ENCODE measurements at regions not wholly inside any gene's neighbourhood (a gene's known extent, or its start where the extent isn't known, plus 50 kb on each side); places are given as distances from the start of the nearest gene placed in this dataset.
A peak's percentile ranks its signal among the peaks of the same experiment; 100 is the strongest.

- DNase-seq (ENCODE audit: low read depth): no peak
- FAIRE-seq: no peak
- Histone ChIP-seq H3K27me3 (ENCODE audit: control insufficient read depth, insufficient read depth, low read length) (no peaks in the 10 kb centered on the region), H3K4me3 (ENCODE audit: low read depth, low read length) (no peak overlapping the region), H3K36me3 (ENCODE audit: control insufficient read depth, insufficient read depth, low read length) (no peaks in the 10 kb centered on the region)
- no peak for TF ChIP-seq CTCF (IDR thresholded peaks at IDR 0.05; ENCODE audit: insufficient read depth, low read length, severe bottlenecking)
Measured at GRCh38 chr16:76906552-76906951, 284.4 kb upstream of the MON1B start.

- Histone ChIP-seq H3K4me3 (ENCODE audit: low read depth, low read length) (no peak overlapping the region), H3K36me3 (ENCODE audit: control insufficient read depth, insufficient read depth, low read length) (no peaks in the 10 kb centered on the region), H3K27me3 (ENCODE audit: control insufficient read depth, insufficient read depth, low read length) (no peaks in the 10 kb centered on the region)
- DNase-seq (ENCODE audit: low read depth) (peak; percentile 50), FAIRE-seq (no peak)
- no peak for TF ChIP-seq CTCF (IDR thresholded peaks at IDR 0.05; ENCODE audit: insufficient read depth, low read length, severe bottlenecking)
Measured at GRCh38 chr16:76910931-76911330, 280.1 kb upstream of the MON1B start.

- H3K4me3 ChIP-seq (ENCODE audit: low read depth, low read length): no peak overlapping the region
- no peaks in the 10 kb centered on the region for H3K36me3 ChIP-seq (ENCODE audit: control insufficient read depth, insufficient read depth, low read length)
- DNase-seq (ENCODE audit: low read depth) (no peak), FAIRE-seq (no peak)
- no peaks in the 10 kb centered on the region for H3K27me3 ChIP-seq (ENCODE audit: control insufficient read depth, insufficient read depth, low read length)
- TF ChIP-seq CTCF (IDR thresholded peaks at IDR 0.05; ENCODE audit: insufficient read depth, low read length, severe bottlenecking): no peak
Measured at GRCh38 chr16:76913046-76913445, 277.9 kb upstream of the MON1B start.

GRCh38 chr16:76926042-76926441 is 264.9 kb upstream of the MON1B start:
- DNase-seq (ENCODE audit: low read depth) (no peak), FAIRE-seq (no peak)
- Histone ChIP-seq H3K4me3 (ENCODE audit: low read depth, low read length) (no peak overlapping the region), H3K27me3 (ENCODE audit: control insufficient read depth, insufficient read depth, low read length) (no peaks in the 10 kb centered on the region), H3K36me3 (ENCODE audit: control insufficient read depth, insufficient read depth, low read length) (no peaks in the 10 kb centered on the region)
- no peak for TF ChIP-seq CTCF (IDR thresholded peaks at IDR 0.05; ENCODE audit: insufficient read depth, low read length, severe bottlenecking)

GRCh38 chr16:76926595-76926994 is 264.4 kb upstream of the MON1B start:
- Histone ChIP-seq H3K4me3 (ENCODE audit: low read depth, low read length) (no peak overlapping the region), H3K27me3 (ENCODE audit: control insufficient read depth, insufficient read depth, low read length) (no peaks in the 10 kb centered on the region), H3K36me3 (ENCODE audit: control insufficient read depth, insufficient read depth, low read length) (no peaks in the 10 kb centered on the region)
- FAIRE-seq (no peak), DNase-seq (ENCODE audit: low read depth) (no peak)
- no peak for TF ChIP-seq CTCF (IDR thresholded peaks at IDR 0.05; ENCODE audit: insufficient read depth, low read length, severe bottlenecking)

GRCh38 chr16:76931186-76931585 is 259.8 kb upstream of the MON1B start:
- Histone ChIP-seq H3K36me3 (ENCODE audit: control insufficient read depth, insufficient read depth, low read length) (no peaks in the 10 kb centered on the region), H3K27me3 (ENCODE audit: control insufficient read depth, insufficient read depth, low read length) (no peaks in the 10 kb centered on the region), H3K4me3 (ENCODE audit: low read depth, low read length) (no peak overlapping the region)
- no peak for TF ChIP-seq CTCF (IDR thresholded peaks at IDR 0.05; ENCODE audit: insufficient read depth, low read length, severe bottlenecking)
- FAIRE-seq (no peak), DNase-seq (ENCODE audit: low read depth) (peak; percentile 8)

Measured in bronchial epithelial cell (primary cell).